ENCODE measurements at regions not wholly inside any gene's neighbourhood (a gene's known extent, or its start where the extent isn't known, plus 50 kb on each side); places are given as distances from the start of the nearest gene placed in this dataset.
"Not testable (repeated sequence)": the region's sequence is repeated elsewhere in the genome, so short reads cannot be mapped to it uniquely, and the experiment has no call there.

DNA sequence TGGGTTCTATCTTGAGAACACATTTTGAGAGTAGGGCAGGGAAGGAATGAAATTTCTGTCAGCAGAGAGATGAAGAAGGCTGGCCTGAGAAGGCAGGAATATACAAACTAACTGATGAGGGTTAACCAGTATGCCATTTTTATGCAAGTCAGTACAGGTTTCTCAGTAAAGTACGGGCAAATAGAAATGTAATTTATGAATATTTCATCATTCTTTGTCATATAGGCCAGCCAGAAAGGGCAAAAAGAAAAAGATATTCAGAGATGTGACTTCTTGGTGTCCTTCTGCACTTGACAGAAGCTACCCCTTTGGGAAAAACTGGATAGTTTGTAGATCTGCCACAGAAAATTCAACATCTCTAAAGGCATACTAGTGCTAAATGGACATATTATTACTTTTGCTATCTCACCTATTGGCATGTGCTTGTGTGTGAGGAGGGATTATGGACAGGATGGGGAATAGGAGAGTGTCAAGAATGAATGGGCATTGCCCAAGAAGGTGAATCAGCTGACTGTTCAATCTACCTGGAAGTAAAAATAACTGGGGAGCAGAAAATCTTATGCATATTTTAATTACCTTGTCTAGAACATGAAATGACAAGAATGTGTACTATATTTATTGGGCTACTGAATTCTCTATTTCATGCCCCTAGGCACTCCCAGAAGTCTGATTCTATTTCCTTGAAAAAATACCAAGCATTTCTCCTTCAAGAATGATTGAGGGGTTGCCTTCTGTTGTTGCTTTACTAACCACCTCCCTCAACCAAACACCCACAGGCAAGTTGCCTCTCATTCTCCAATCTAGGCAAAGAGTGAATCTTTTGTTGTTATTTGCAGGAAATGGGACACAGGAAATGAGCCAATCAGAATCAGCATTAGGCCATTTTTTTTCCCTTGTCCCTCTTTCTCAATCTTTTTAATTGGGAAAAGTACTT, 175.1 kb upstream of the SLC38A2 start:
- no peak for DNase-seq (ENCODE audit: low spot score)

DNA sequence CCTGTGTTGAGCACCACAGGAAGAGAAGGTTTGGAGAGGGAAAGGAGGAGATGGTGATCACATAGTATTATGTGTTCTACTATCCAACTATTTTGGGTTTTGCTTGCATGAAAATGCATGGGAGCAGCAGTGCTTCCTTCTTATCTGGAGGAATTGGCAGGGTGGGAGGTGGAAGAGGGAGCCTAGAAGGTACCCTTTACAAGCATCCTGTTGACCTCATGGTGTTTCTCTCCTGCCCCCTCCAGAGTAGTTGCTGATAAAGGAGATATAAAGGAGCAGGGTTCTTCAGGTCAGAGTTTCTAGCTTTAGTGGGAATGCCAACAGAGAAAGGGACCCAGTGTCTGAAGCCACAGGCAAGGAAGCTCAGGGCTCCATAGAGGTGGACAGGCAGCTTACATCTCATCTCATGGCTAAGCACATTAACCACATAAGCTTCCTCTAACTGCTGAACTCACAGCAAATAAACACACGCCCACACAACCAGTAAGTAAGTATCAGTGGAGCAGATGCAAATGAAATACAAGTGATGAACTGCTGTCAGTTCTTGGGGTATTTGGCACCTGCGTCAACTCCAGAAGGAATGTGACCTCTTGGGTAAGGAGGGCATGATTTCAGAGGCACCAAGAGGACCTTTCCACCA, 174.2 kb upstream of the SLC38A2 start:
- no peak for DNase-seq (ENCODE audit: low spot score)

DNA sequence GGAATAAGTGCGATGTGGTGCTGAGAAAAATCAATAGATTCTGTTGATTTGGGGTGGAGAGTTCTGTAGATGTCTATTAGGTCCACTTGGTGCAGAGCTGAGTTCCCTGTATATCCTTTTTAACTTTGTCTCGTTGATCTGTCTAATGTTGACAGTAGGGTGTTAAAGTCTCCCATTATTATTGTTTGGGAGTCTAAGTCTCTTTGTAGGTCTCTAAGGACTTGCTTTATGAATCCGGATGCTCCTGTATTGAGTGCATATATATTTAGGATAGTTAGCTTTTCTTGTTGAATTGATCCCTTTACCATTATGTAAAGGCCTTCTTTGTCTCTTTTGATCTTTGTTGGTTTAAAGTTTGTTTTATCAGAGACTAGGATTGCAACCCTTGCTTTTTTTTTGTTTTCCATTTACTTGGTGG, 170.8 kb upstream of the SLC38A2 start:
- DNase-seq (ENCODE audit: low spot score), result not testable (repeated sequence)

DNA sequence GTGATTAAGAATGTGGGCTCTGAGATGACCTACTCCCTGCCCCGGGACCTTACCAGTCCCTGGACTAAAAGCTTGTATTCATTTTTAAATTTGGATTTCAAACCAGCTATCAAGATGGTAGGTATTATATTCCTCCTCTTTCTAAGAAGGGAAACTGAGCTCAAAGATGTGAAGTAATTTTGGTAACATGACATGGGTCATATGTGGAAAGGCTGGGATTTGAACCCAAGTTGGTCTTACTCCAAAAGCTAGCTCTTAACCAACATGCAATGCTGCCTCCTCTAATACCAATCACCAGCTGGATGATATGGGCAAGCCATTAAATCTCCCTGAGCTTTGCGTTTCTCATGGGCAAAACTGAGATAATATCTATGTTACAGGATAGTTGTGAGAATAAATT, 166.4 kb upstream of the SLC38A2 start:
- no peak for DNase-seq (ENCODE audit: low spot score)

DNA sequence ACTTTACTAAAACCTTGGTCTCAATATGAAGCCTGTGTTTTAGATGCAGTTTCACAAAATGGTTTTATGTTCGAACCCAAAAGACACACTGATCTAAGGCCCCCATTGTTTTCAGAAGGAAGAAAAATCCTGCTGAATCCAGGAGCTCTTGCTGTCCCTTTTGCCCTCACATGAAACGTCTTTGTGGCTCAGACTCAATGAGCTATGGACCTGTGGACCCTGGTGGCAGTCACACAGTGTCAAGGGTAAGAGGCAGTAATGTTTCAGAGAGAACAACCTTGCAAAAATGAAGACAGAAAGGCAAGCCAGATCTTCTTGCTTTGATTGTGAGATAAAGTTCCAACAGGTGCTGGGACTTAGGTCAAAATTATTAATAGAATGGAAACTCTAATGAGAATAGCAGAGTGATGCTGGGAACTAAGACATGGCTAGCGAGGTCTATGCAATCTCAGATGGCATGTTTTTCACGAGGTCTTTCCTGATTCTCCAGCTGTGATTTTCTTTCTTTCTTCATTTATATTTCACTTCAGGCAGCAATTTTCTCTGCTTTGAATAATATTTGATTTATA, 164.9 kb upstream of the SLC38A2 start:
- DNase-seq (ENCODE audit: low spot score), result no peak

DNA sequence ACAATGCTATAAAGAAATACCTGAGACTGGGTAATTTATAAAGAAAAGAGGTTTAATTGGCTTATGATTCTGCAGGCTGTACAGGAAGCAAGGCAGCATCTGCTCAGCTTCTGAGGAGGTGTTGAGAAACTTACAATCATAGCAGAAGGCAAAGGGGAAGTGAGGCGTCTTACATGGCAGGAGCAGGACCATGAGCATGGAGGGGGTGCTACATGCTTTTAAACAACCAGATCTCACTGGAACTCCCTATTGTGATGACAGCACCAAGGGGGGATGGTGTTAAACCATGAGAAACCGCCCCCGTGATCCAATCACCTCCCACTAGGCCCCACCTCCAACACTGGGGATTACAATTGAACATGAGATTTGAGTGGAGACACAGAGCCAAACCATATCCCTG, 163.7 kb upstream of the SLC38A2 start:
- not testable (repeated sequence) for DNase-seq (ENCODE audit: low spot score)

DNA sequence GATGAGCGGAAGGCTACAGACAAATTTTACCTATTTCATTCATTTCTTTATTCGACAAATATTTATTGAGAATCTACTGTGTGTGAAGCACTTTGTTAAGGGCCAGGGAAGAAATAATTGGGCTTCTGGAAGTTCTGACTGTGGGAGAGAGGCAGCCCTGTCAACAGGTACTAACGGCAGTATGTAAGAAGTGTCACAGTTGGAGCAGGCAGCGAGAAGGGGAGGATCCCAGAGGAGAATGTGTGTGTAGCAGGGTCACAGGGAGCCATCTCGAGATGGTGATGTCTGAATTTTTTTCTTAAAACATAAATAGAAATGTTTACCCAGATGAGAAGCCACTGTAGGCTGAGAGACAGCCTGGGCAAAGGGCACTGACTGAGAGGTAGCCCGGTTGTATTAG, 163.3 kb upstream of the SLC38A2 start:
- DNase-seq (ENCODE audit: low spot score), result no peak

DNA sequence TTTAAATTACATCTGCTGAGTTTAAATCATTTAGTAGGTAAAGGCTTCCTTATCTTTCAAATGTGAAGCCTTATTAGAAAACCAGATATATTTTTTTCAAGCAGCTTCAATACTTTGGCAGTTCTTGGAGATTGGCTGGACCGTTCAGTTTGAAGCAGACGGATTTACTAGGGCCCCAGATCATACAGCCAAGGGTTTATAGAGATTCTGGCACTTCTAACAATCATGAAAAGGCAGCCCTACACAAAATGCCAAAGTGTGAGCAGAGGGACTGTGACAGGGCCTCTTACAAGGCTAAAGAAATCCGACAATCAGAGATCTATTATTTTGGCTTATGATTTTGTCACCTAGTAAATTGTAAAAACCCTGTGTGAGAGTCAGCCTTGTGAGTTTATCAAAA, 162.8 kb upstream of the SLC38A2 start:
- no peak for DNase-seq (ENCODE audit: low spot score)

DNA sequence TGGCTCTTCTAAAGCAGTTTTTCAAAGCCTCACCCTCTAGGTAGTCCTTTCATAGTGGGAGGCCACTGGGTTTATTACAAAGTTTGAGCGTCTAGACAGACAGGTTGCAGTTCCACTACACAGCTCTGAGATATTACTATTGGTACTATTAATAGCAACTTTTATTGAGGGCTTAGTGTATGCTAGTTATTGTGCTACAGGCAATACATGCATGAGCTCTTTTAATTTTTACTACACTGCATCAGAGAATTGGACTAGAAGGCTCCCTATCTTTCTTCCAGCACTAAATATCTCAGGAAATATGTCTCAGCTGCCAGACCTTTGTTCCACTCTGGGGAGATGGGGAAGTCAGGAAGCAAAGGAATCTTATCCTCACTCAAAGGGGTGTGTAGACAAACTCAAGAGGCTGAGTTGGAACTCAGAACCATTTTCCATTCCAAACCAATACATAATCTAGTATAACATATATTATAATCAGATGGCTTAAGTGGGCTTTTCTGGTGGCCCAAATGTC, 161.8 kb upstream of the SLC38A2 start:
- DNase-seq (ENCODE audit: low spot score), result no peak

DNA sequence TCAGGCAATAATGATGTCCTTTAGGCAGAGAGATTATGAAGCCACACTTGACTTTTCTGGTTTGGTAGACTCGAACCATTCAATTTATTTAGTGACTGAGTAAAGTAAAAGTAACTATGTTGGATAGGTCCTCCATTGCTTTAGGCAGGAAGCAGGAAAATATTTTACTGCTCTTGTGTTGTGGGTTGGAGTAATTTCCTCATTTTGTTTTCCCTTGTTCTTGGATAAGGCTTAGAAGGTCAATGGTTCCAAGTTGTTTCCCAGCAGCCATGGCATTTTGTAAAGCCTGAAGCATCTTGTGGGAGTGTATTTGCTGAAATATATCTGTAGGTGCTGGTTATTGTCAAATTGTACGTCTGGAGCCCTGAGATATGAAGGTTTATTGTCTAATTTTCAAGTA, 161.2 kb upstream of the SLC38A2 start:
- DNase-seq (ENCODE audit: low spot score), result no peak

DNA sequence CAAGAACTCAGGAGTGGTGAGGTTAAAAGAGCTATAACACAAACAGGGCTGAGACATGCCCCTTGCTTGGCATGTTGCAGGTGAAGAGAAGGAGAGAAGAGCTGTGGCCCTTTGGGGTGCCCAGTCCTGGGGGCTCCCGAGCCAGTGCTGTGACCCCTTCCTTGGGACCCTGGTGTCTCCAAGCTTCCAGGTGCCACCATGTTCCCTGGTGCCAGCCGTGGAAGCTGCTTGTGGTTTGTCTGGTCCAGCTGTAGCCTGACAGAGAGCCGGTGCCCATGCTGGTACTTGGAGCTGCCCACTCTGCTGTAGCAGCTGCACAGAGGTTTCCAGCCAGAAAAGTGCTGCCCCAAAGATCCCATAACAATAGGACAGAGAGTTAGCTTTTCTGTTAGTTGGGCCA, 159.2 kb upstream of the SLC38A2 start:
- DNase-seq (ENCODE audit: low spot score), result no peak

DNA sequence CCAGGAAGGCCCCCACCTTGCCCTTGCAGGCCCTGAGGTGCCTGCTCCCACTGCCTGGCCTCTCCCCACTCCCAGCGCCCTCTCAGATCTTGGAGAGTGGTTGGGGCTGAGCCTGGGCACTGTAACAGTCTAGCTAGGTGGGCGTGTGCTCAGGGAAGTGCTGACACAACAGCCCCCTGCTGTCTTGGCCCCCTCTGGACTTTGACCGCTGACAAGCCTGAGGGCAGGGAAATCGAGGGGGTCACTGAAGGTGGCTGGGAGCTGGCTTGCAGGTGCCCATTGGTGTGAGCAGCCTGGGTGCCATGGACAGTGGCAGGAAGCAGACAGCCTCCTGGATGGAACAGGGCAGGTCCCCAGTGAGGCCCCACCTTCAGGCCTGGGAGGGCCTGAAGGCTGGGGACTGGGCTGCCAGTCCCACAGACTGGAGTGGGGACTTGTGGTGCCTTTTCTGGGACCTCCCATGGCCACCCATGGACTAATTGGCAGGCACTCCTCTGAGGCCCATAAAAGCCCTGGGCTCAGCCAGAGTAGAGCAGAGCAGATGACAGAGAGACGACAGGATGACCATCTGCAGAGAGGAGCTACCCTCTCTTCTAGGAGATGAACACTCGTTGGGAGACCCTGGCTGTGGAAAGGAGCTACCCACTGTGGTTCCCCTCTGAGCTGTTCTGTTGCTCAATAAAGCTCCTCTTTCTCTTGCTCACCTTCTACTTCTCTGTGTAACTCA, 158.6 kb upstream of the SLC38A2 start:
- no peak for DNase-seq (ENCODE audit: low spot score)

DNA sequence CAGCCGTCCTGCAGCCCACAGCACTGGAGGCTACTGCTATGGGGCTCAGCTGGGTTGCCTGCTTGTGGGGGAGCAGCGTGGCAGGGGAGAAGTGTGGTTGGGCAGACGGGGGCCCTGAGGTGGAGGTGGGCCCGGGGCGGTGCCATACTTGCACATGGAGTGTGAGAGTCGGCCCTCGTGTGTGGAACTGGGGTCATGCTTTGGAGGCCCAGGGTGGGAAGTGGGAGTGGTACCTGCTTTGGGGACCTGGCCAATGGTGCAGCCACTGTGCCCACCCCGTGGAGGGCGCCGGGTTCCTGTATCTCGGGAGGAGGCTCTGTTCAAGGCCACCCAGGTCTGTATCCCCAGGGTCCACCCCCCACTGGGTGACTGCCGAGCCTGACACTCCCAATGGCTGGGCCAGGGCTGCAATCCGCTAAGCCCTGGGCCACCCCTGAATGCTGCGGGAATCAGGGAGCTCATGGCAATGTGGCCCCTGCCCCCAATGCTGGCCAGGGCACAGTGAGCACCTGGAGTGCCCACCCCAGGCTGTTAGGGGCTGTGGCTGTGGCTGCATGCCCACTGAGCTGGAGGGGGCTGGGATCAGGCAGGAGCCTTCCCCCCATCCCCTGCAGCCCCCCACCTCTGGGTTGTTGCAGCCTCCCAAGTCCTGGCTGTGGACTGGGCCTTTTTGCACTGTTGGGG, 157.9 kb upstream of the SLC38A2 start:
- no peak for DNase-seq (ENCODE audit: low spot score)

DNA sequence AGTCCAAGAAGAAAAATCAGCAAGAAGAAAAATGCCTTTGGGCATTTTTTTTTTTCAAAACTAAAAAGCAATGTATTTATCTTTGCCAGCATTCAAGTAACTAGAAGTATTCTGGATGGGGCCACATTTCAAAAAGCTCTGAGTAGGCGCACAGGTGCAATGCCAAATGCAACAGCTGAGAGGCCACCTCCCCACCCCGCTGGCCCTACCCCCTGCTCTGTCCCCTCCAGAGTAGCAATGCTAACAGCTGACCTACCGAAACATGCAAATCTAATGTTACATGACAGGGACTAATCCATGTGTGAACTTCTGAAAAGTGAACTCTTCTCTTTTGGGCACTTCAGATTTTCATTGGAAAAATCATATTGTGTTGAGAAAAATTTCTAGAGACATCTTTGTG, 153.7 kb upstream of the SLC38A2 start:
- no peak for DNase-seq (ENCODE audit: low spot score)

DNA sequence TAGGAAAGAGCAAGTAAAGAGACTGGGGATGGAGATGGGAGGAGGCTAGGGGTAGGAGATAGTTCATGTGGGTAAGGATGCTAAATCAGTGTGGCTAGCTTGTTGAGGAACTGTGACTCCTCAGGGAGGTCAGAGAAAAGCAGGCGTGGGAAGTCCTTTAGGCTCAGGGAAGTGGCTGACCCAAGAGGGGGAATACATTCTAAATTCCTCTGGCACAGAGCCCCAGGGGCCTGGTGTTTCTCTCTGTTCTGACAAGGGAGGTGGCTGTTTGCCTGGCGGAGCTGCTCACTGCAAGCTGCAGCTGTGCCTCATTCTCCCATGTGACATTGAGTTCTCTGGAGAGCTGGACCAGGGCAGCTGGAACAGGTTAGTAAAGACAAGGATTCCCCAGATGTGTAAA, 152.2 kb upstream of the SLC38A2 start:
- DNase-seq (ENCODE audit: low spot score), result no peak

DNA sequence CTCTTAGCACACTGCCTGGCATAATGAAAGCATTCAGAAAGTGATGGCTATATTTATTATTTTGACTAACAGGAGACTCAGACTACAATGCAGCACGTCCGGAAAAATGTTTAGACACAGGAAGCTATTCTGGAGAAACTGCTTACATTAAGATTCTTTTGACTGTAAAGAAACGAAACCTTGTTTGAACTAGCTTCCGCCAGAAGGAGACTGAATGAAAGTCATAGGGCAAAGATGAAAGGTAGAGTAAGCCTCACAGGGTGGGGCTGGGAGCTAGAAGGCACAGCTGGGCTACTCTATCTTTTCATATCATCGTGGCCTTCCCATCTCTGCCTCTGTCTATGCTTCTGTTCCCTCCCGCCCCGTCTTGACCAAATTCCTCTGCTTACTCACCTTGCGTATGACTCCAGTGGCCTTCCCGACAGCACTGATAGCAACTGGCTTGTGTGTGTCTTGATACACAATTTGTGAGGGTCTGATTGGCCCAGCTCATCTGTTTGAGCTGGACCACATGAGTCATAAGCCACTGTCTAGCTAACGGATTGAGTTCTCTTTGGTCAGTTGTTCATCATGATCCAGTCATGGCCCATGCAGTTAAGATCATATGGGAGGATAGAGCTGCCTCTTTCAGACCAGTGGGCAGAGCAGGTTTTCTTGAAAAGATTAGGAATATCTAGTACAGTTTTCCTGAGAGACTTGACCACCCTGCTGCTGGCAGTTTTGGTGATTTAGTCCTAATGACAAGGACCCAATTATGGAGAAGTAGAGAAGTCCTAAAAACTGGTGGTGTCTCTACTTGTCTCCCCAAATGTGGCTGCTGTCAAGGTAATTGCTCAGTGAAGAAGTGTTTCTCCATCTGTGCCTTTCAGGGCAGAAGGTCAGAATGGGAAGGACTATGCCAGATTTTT, 151.5 kb upstream of the SLC38A2 start:
- no peak for DNase-seq (ENCODE audit: low spot score)

DNA sequence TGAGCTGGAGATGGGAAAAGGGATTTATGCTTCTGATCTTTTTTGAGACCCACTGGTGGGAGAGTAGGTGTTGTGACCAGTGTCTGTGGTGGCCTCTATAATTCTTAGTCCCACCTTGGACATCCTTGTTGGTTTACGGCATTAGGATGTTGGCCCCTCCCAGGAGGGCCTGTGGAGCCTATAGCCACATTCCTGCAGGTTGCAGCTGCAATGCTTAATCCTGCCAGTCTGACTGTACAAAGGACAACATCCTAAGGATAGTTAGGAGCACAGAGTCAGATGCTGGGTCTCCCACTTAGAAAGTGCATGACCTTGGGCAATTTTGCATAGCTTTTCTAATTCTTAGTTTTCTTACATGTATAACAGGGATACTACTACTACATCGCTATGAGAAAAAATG, 150.9 kb upstream of the SLC38A2 start:
- DNase-seq (ENCODE audit: low spot score), result no peak

DNA sequence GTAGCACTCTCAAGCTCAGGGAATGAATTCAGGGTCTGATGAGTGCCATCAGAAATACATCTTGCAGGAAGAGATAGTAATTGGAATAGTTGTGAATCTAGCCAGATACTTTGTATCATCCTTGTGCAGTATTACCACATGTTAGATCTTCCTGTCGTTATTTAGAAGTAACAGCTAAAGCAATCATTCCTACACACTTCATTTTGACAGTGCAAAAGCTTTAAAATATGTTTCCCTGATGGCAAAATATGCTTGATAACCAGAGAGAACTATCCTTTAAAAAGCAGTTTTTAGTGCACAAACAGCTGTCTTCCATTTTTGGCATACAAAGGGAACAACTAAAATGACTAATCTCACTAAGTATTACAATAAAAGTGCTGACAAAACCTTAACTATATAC, 149.5 kb upstream of the SLC38A2 start:
- no peak for DNase-seq (ENCODE audit: low spot score)

DNA sequence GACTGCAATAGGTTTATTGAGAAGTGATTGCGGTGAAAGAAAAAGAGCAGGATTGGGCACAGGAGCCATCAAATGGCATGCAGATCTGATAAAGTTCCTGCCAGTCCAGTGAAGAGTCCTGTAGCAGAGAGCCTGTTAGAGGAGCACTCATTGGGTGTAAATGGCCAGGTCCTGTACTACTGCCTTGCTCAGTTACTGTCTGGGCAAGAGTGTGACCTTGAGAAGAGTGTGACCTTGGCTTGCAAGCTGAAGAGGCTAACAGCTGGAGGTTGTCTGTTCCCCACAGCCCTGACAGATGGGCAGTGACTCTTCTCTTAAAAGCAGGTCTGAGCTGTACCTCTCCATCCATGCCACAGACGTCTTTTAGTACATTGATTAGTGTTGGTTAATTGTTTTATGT, 148.6 kb upstream of the SLC38A2 start:
- DNase-seq (ENCODE audit: low spot score), result no peak

DNA sequence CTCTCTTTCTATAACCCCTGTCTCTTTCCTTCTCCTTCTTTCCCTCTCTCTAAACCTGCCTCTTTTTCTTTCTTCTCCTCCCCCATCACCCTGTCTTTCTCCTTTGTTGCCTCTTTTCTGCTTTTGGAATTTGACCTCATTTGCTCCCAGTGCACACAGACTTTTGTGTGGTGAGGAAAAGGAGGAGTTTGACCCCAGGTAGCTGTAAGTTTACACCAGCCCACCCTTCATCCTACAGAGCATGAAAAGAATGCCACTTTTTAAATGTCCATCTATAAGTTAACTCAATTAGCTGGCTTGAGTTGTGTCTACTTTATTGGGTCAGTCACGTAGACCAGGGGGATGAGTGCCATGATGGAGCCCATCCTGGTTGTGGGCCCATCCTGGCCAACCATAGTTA, 146.8 kb upstream of the SLC38A2 start:
- no peak for DNase-seq (ENCODE audit: low spot score)

DNA sequence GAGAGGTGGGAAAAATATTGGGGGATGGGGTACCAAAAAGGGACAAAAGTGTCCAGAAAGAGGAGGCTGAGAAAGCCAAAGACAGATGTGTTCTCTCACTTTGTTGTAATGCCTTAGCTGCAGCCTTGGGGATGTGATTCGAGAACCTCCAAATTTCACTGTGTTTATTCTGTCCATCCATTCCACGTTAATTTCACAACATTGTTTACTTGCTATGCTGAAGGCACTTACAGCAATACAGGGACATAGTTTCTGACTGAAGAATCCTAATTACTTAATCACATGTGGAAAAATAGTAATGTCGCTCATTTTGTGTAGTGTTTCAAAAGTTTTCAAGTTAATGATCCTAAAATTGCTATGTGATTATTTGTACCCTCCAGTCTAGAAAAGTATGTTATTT, 146.2 kb upstream of the SLC38A2 start:
- no peak for DNase-seq (ENCODE audit: low spot score)
